ENCODE measurements at regions not wholly inside any gene's neighbourhood (a gene's known extent, or its start where the extent isn't known, plus 50 kb on each side); places are given as distances from the start of the nearest gene placed in this dataset.

- no peaks in the 10 kb centered on the region for H3K4me1 ChIP-seq (ENCODE audit: control insufficient read depth in 1 of 2, low read depth in 2 of 2)
- H3K36me3 ChIP-seq: no peaks in the 10 kb centered on the region
- H3K4me3 ChIP-seq: no peak overlapping the region
- DNase-seq (ENCODE audit: low spot score): no peak
- H3K9me3 ChIP-seq: no peaks in the 10 kb centered on the region
- TF ChIP-seq CTCF (IDR thresholded peaks at IDR 0.05): no peak
- ATAC-seq (ENCODE audit: insufficient number of reproducible peaks, low FRiP score, low read depth): no peak
- H3K27ac ChIP-seq: no peak overlapping the region
- H3K27me3 ChIP-seq (replicated peaks; ENCODE audit: insufficient read depth): no peaks in the 10 kb centered on the region
These were observed 73.6 kb downstream of the TMEM17 start for GRCh38 chr2:62432407-62432806.

- no peak overlapping the region for H3K4me3 ChIP-seq
- no peak for ATAC-seq (ENCODE audit: insufficient number of reproducible peaks, low FRiP score, low read depth)
- H3K27ac ChIP-seq: no peak overlapping the region
- no peaks in the 10 kb centered on the region for H3K4me1 ChIP-seq (ENCODE audit: control insufficient read depth in 1 of 2, low read depth in 2 of 2)
- H3K27me3 ChIP-seq (replicated peaks; ENCODE audit: insufficient read depth): no peaks in the 10 kb centered on the region
- no peak for TF ChIP-seq CTCF (IDR thresholded peaks at IDR 0.05)
- no peaks in the 10 kb centered on the region for H3K9me3 ChIP-seq
- no peaks in the 10 kb centered on the region for H3K36me3 ChIP-seq
- no peak for DNase-seq (ENCODE audit: low spot score)
These were observed 74.5 kb downstream of the TMEM17 start for GRCh38 chr2:62431512-62431911.

- no peak for DNase-seq (ENCODE audit: low spot score)
- no peaks in the 10 kb centered on the region for H3K36me3 ChIP-seq
These were observed 75.8 kb downstream of the TMEM17 start for GRCh38 chr2:62430146-62430545.

GRCh38 chr2:62427146-62427545 is 78.8 kb downstream of the TMEM17 start:
- H3K27me3 ChIP-seq (replicated peaks; ENCODE audit: insufficient read depth): no peaks in the 10 kb centered on the region
- no peak for TF ChIP-seq CTCF (IDR thresholded peaks at IDR 0.05)
- no peaks in the 10 kb centered on the region for H3K36me3 ChIP-seq
- ATAC-seq (ENCODE audit: insufficient number of reproducible peaks, low FRiP score, low read depth) (no peak), DNase-seq (ENCODE audit: low spot score) (no peak)
- no peaks in the 10 kb centered on the region for H3K9me3 ChIP-seq
- H3K4me1 ChIP-seq (ENCODE audit: control insufficient read depth in 1 of 2, low read depth in 2 of 2): no peaks in the 10 kb centered on the region
- H3K4me3 ChIP-seq: no peak overlapping the region
- H3K27ac ChIP-seq: no peak overlapping the region

More at GRCh38 chr2:62430146-62430545, 75.8 kb downstream of the TMEM17 start:
- Histone ChIP-seq H3K27me3 (replicated peaks; ENCODE audit: insufficient read depth) (no peaks in the 10 kb centered on the region), H3K9me3 (no peaks in the 10 kb centered on the region), H3K4me1 (ENCODE audit: control insufficient read depth in 1 of 2, low read depth in 2 of 2) (no peaks in the 10 kb centered on the region), H3K4me3 (no peak overlapping the region), H3K27ac (no peak overlapping the region)
- TF ChIP-seq CTCF (IDR thresholded peaks at IDR 0.05): no peak
- no peak for ATAC-seq (ENCODE audit: insufficient number of reproducible peaks, low FRiP score, low read depth)

- no peaks in the 10 kb centered on the region for H3K36me3 ChIP-seq
- no peak for TF ChIP-seq CTCF (IDR thresholded peaks at IDR 0.05)
- no peak for DNase-seq (ENCODE audit: low spot score)
- H3K4me1 ChIP-seq (ENCODE audit: control insufficient read depth in 1 of 2, low read depth in 2 of 2): no peaks in the 10 kb centered on the region
- no peaks in the 10 kb centered on the region for H3K27me3 ChIP-seq (replicated peaks; ENCODE audit: insufficient read depth)
- no peak for ATAC-seq (ENCODE audit: insufficient number of reproducible peaks, low FRiP score, low read depth)
- H3K9me3 ChIP-seq: no peaks in the 10 kb centered on the region
- H3K27ac ChIP-seq: no peak overlapping the region
- no peak overlapping the region for H3K4me3 ChIP-seq
These were observed 79.7 kb downstream of the TMEM17 start for GRCh38 chr2:62426154-62426912.

Data from thoracic aorta (tissue), 2 donors.